ENCODE measurements at regions not wholly inside any gene's neighbourhood (a gene's known extent, or its start where the extent isn't known, plus 50 kb on each side); places are given as distances from the start of the nearest gene placed in this dataset.
A peak's percentile ranks its signal among the peaks of the same experiment; 100 is the strongest.
"Not testable (repeated sequence)": the region's sequence is repeated elsewhere in the genome, so short reads cannot be mapped to it uniquely, and the experiment has no call there.

GRCh38 chr5:118434522-118434921 is 553.8 kb downstream of the DTWD2 start:
- no peak for TF ChIP-seq CTCF (conservative IDR thresholded peaks at IDR 0.05)
- H3K36me3 Mint-ChIP-seq (ENCODE audit: low read depth): no peaks in the 10 kb centered on the region
- H3K4me1 Mint-ChIP-seq: peaks cover under 1% of the 10 kb centered on the region
- no peak for DNase-seq (ENCODE audit: low read depth, low spot score)
- no peaks in the 10 kb centered on the region for H3K27me3 Mint-ChIP-seq (ENCODE audit: low read depth)
- no peak overlapping the region for H3K27ac Mint-ChIP-seq (ENCODE audit: unreplicated experiment)
- H3K9me3 Mint-ChIP-seq: no peaks in the 10 kb centered on the region
- no peak overlapping the region for H3K4me3 Mint-ChIP-seq

- Mint-ChIP-seq H3K27ac (ENCODE audit: unreplicated experiment) (no peak overlapping the region), H3K4me3 (no peak overlapping the region), H3K4me1 (peaks cover 4% of the 10 kb centered on the region), H3K27me3 (ENCODE audit: low read depth) (no peaks in the 10 kb centered on the region), H3K36me3 (ENCODE audit: low read depth) (peaks cover 2% of the 10 kb centered on the region), H3K9me3 (peaks cover 3% of the 10 kb centered on the region)
- no peak for DNase-seq (ENCODE audit: low read depth, low spot score)
- TF ChIP-seq CTCF (conservative IDR thresholded peaks at IDR 0.05): no peak
These were observed 558.3 kb downstream of the DTWD2 start for GRCh38 chr5:118430076-118430475.

- H3K9me3 Mint-ChIP-seq: peaks cover 5% of the 10 kb centered on the region
- no peaks in the 10 kb centered on the region for H3K27me3 Mint-ChIP-seq (ENCODE audit: low read depth)
- H3K27ac Mint-ChIP-seq (ENCODE audit: unreplicated experiment): no peak overlapping the region
- no peak for TF ChIP-seq CTCF (conservative IDR thresholded peaks at IDR 0.05)
- H3K4me1 Mint-ChIP-seq: peaks cover 14% of the 10 kb centered on the region
- no peak overlapping the region for H3K4me3 Mint-ChIP-seq
- DNase-seq (ENCODE audit: low read depth, low spot score): no peak
- no peaks in the 10 kb centered on the region for H3K36me3 Mint-ChIP-seq (ENCODE audit: low read depth)
These were observed 580.4 kb downstream of the DTWD2 start for GRCh38 chr5:118407958-118408357.

GRCh38 chr5:118405650-118406061 is 582.7 kb downstream of the DTWD2 start:
- no peaks in the 10 kb centered on the region for H3K27me3 Mint-ChIP-seq (ENCODE audit: low read depth)
- DNase-seq (ENCODE audit: low read depth, low spot score): no peak
- H3K4me1 Mint-ChIP-seq: peaks cover 14% of the 10 kb centered on the region
- H3K9me3 Mint-ChIP-seq: peaks cover 5% of the 10 kb centered on the region
- peak overlapping the region; percentile 15 for H3K27ac Mint-ChIP-seq (ENCODE audit: unreplicated experiment)
- no peaks in the 10 kb centered on the region for H3K36me3 Mint-ChIP-seq (ENCODE audit: low read depth)
- no peak for TF ChIP-seq CTCF (conservative IDR thresholded peaks at IDR 0.05)
- H3K4me3 Mint-ChIP-seq: no peak overlapping the region

- H3K27ac Mint-ChIP-seq (ENCODE audit: unreplicated experiment): no peak overlapping the region
- no peaks in the 10 kb centered on the region for H3K27me3 Mint-ChIP-seq (ENCODE audit: low read depth)
- H3K9me3 Mint-ChIP-seq: no peaks in the 10 kb centered on the region
- no peak for DNase-seq (ENCODE audit: low read depth, low spot score)
- no peaks in the 10 kb centered on the region for H3K36me3 Mint-ChIP-seq (ENCODE audit: low read depth)
- H3K4me1 Mint-ChIP-seq: no peaks in the 10 kb centered on the region
- no peak for TF ChIP-seq CTCF (conservative IDR thresholded peaks at IDR 0.05)
- no peak overlapping the region for H3K4me3 Mint-ChIP-seq
These were observed 591.1 kb downstream of the DTWD2 start for GRCh38 chr5:118397236-118397635.

- no peaks in the 10 kb centered on the region for H3K4me1 Mint-ChIP-seq
- H3K4me3 Mint-ChIP-seq: no peak overlapping the region
- no peaks in the 10 kb centered on the region for H3K27me3 Mint-ChIP-seq (ENCODE audit: low read depth)
- no peak for DNase-seq (ENCODE audit: low read depth, low spot score)
- TF ChIP-seq CTCF (conservative IDR thresholded peaks at IDR 0.05): no peak
- H3K36me3 Mint-ChIP-seq (ENCODE audit: low read depth): peaks cover 4% of the 10 kb centered on the region
- H3K9me3 Mint-ChIP-seq: no peaks in the 10 kb centered on the region
- H3K27ac Mint-ChIP-seq (ENCODE audit: unreplicated experiment): no peak overlapping the region
These were observed 595.9 kb downstream of the DTWD2 start for GRCh38 chr5:118392491-118392890.

GRCh38 chr5:118382931-118383330 is 605.4 kb downstream of the DTWD2 start:
- not testable (repeated sequence) for H3K9me3 Mint-ChIP-seq; H3K4me3 Mint-ChIP-seq; DNase-seq (ENCODE audit: low read depth, low spot score); H3K27ac Mint-ChIP-seq (ENCODE audit: unreplicated experiment); H3K27me3 Mint-ChIP-seq (ENCODE audit: low read depth); H3K4me1 Mint-ChIP-seq
- peaks cover 12% of the 10 kb centered on the region for H3K36me3 Mint-ChIP-seq (ENCODE audit: low read depth)

Measured in neural crest cell (in vitro differentiated cells).